Activated CD4-positive, alpha-beta T cell treated with anti-CD3 and anti-CD28 coated beads, Interleukin-10, Interleukin-2, amounts not matched to agents 100 ng/mL and 50 ng/mL, durations not matched to agents 16 hours and 8 hours (primary cell): ENCODE measurements at regions not wholly inside any gene's neighbourhood (a gene's known extent, or its start where the extent isn't known, plus 50 kb on each side); places are given as distances from the start of the nearest gene placed in this dataset.

ENCODE experiments used
- DNase-seq: peaks from one replicate; pipeline ENCODE4 v3.0.0-alpha.2; 2020

GRCh38 chr10:129101232-129101980 is 365.6 kb upstream of the MGMT start:
- no peak for DNase-seq

DNA sequence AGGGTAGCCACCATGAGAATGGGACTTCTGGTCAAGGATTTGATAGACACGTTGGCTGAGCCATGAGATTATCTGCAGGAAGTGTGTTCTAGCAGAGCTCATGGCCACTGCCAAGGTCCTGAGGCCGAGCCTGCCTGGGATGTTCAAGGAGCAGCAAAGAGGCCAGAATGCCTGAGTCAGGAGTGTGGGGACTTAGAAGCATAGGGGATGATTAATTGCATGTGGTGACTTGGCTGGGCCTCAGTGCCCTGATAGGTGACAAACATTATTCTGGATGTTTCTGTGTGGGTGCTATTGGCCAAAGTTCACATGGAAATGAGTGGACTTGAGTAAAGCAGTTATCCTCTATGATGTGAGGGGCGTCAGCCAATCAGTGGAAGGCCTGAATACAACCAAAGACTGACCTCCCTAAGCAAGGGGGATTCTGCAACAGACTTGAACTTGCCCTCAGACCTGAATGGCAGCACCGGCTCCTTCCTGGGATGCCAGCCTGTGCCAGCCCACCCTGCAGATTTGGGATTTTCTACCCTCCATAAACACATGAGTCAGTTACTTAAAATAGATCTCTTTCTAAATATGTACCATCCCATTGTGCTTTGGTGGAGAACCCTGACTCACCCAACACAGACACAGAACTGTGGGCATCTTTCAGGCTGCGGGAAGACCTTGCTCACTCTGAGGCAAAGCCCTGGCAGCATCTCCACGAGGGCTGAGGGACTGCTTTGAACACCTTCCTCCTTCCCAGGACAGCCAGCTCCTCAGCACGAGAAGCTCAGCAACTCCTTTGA is 363.9 kb upstream of the MGMT start:
- no peak for DNase-seq

DNA sequence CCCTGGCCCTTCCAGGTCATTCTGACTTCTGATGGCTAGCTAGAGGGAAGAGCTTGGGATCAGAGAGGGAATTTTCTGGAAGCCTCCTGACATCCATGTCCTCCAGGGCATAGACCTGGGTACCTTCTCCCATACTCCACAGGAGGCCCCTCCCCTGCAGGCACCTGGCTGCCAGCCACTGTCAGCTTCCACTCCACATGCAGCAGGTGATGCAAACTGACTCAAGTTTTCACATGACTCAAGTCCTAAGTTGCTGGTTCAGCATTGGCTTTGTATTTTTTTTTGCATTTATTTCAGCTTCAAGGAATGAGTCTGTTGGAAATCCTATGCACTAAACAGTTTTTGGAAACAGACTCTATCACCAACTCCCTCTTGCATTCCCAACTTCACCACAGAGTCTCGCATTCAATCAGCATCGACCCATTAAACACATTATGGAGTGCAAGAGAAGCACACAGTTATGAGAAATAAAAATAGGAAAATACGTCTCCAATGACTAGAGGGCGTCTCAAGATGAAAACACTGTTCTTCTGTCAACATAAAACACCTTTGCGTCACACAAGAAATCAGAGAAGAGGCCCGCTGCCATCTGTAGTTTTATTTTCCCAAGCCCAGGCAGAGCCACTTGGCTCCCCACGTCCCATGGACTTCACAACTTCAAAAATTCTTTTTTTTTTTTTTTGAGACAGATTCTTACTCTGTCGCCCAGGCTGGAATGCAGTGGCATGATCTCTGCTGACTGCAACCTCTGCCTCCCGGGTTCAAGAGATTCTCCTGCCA is 362.6 kb upstream of the MGMT start:
- no peak for DNase-seq

DNA sequence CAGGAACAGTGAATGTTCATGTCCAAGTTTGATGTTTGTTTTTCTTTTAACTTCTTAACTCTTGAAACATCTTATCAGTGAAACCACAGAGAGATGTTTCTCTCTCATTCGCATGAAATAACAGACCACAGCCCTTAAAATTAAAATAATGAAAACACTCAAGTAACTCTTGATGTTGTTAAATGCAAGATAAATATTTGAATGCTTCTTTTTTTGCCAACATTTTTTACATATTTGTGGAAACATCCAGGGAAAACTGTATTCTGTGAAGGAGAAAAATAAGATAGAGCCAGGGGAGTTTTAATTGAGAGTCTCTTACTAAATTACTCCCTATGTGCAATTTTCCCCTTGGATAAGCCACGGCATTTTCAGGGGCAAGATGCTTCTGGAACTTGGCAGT is 361.8 kb upstream of the MGMT start:
- no peak for DNase-seq

DNA sequence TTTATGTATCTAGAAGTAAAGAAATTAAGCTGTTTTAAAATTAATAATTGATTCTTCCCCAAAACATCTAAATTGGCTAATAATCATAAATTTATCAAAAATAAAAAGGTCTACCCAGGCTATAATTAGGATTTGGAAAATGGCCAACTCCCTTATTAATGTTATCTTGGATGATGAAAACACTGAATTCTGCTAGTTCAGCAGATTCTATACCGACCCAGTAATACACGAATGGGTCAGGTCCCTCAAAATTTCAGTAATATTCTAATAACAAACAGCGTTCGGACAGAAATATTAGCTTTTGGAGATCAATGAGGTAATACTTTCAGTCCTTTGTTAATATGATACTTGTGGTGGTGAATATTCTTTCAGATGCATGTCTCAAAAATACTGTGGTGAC is 360.7 kb upstream of the MGMT start:
- no peak for DNase-seq

DNA sequence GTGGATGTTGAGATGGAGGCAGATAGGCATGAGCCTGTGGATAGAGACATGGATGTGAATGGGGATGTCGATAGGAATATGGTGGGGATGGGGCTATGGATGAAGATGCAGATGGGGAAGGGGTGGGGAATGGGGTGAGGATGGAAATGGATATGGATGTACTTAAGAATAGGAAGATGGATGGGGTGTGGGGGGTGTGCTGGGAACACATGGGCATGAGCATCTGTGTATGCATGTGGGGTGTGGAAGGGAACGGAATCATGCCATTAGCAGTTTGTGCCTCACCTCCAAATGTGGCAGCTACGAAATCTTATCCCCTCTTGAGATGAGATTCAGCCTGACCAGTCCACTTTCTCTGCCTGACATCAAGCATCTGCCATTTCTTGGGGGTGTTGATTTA is 359.5 kb upstream of the MGMT start:
- no peak for DNase-seq

DNA sequence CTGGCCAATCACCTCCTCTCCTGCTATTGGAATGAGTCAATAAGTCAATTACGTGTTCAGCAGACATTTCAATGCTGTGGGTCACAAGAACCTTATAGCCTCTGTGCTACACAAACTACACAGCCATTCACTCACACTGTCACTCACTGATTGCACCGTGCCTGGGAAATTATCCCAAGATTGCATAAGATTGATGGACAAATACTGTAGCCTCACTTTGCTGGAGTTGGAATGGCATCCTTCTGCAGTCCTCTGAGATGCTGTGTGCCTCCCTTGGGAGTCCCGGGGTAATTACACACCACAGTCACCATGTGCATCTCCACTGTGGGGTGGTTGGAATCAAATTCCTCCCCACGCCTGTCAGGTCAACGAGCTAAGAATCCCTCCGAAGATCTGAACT is 358.7 kb upstream of the MGMT start:
- DNase-seq = no peak

DNA sequence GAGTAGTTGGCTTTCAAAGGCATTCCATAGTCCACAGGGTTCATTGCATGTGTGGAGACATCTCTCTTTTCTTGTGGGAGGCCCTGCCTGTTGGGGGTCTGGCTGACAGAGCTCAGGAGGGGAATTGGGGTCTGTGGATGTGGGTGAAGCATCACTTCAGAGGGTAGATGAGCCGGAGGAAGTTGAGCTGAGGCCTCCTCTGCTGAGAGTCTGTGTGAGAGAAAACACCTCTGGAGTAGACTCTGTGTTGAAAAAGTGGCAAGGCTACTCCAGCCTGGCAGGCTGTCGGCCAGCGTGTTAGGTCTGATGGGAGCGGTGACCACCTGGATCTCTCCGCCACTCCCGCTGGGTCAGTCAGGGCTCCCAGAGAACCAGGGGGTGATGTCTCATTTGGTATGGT is 358.0 kb upstream of the MGMT start:
- DNase-seq = no peak

- no peak for DNase-seq
Observed at GRCh38 chr10:129110780-129111179, 356.3 kb upstream of the MGMT start.

GRCh38 chr10:129111922-129112321 is 355.1 kb upstream of the MGMT start:
- DNase-seq = no peak

DNA sequence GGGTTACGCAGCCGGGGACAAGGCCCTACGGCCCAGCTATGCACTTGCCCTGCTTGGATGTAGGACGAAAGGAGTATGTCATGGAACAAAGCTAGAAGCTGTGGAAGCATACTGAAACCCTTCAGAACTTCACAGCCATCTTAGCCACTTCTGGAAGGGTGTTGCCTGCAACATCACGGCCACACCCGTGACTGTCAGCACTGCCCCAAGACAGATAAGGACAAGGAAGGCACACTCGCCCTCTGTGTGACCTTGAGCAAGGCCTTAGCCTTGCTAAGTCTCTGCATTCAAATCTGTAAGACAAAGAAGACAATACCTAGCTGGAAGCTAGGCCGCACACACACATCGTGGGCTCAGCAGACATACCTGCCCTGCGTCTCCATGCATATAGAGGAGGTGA is 352.5 kb upstream of the MGMT start:
- no peak for DNase-seq

DNA sequence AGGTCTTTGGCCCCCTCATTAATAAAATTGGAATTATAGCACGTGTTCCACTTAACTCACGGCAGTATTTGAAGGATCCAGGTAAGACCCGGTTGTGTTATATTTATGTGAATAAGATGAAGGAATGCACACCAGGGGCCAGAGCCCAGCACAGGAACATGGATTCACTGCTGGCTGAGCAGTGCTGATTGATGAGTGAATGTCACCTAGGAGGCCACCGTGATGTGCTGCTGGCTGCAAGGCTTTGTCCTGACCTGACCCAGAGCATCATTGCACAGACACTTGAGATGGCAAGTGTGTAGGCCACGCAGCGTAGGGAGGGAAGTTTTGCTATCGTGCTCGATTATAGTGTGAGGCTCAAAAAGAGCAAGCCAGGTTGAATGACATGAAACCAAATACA is 350.7 kb upstream of the MGMT start:
- no peak for DNase-seq

DNA sequence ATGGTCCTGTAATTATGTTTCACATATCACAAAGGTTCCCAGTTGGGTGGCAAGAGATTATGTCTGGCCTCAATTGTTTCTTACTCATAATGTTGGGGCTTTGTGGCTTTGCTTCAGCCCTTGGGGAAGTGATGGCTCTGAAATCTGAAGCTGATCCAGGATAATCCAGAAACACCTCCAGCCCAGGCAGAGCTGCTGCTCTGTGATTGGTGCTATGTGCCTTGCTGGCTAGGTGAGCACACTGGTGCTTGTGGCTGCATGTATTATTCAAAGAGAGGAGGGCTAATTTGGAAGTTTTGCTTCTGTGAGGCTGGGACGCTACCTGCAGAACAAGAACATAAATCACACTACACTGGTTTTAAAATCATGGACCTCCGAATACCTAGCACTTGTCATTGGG is 346.6 kb upstream of the MGMT start:
- DNase-seq = no peak

DNA sequence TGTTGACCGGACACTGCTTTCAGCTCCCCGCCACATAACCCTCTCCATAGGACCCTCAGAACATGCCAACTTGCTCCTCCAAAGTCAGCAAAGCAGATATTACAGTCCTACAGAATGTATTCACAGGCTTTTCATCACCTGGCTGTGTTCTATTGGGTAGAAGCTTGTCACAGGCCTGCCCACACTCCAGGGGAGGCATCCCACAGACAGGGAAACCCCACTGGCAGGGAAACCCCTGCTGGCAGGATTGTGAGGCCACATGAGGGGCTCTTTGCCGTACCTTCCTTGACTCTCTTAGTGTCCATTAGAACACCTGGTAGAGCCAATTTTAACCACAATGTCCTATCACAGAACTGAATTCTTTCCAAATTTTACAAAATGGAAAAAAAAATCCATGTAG is 344.2 kb upstream of the MGMT start:
- no peak for DNase-seq

GRCh38 chr10:129123428-129123827 is 343.6 kb upstream of the MGMT start:
- DNase-seq = no peak

DNA sequence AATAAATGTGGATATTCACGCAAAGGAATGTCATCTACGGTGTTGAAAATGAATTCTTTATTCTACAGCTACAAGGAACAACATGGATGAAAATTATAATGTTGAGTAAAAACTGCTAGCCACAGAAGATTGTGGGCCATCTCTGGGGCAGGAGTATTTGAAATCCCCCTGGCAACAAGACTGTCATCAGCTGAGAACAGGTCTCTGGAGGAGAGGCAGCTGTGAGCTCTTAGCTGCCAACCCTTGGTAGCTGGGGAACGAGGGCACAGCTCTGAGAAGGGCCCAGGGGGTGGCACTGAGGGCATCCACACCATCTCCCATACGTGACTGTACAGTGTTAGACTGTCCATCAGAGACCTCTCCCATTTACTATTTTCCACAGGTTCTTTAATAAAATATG is 340.1 kb upstream of the MGMT start:
- DNase-seq = no peak

GRCh38 chr10:129131457-129132132 is 335.4 kb upstream of the MGMT start:
- no peak for DNase-seq

- no peak for DNase-seq
Observed at GRCh38 chr10:129133856-129134255, 333.2 kb upstream of the MGMT start.

DNA sequence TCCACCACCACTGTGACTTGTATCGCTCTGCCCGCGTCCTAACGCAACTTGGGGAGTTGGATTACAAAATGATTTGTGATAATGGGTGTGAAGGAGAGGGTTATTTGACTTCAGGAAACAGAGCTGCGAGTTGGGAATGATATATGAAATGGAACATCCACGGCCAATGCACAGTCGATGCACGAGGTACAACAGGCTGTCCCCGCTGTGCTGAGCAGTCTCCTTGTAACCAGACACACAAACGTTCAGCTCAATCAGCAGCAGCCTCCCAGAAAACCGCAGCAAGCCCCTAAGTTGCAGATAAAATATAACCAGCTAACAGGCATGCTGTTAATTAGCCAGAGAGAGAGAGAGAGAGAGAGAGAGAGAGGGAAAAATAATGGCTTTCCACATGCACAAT is 332.7 kb upstream of the MGMT start:
- no peak for DNase-seq

- DNase-seq = no peak
Observed at GRCh38 chr10:129135624-129136023, 331.4 kb upstream of the MGMT start.

- DNase-seq = no peak
Observed at GRCh38 chr10:129136074-129136473, 331.0 kb upstream of the MGMT start.

- no peak for DNase-seq
Observed at GRCh38 chr10:129136951-129137350, 330.1 kb upstream of the MGMT start.
